ENCODE measurements at regions not wholly inside any gene's neighbourhood (a gene's known extent, or its start where the extent isn't known, plus 50 kb on each side); places are given as distances from the start of the nearest gene placed in this dataset.

- CTCF ChIA-PET: no interaction called here
- POLR2A ChIA-PET (ENCODE audit: low non-redundant PET): no interaction called here
- H3K36me3 ChIP-seq (ENCODE audit: insufficient read depth, low read length, poor library complexity, severe bottlenecking): no peaks in the 10 kb centered on the region
Measured at GRCh38 chr13:69108486-69108885, 999.1 kb upstream of the ATXN8OS start.

GRCh38 chr13:69107436-69107835 is 1000.2 kb upstream of the ATXN8OS start:
- BruUV-seq (replicated peaks): no TSS peak
- Histone ChIP-seq H3K36me3 (ENCODE audit: insufficient read depth, low read length, poor library complexity, severe bottlenecking) (no peaks in the 10 kb centered on the region), H3K27ac (ENCODE audit: low read depth, low read length, poor library complexity, severe bottlenecking) (no peak overlapping the region), H3K9me3 (ENCODE audit: low read depth, low read length, poor library complexity, severe bottlenecking) (peaks cover 4% of the 10 kb centered on the region), H3K4me3 (ENCODE audit: low read depth, low read length, poor library complexity, severe bottlenecking) (no peak overlapping the region), H3K4me1 (ENCODE audit: insufficient read depth, low read length, poor library complexity, severe bottlenecking) (no peaks in the 10 kb centered on the region), H3K27me3 (replicated peaks; ENCODE audit: insufficient read depth, low read depth, low read length, poor library complexity) (no peaks in the 10 kb centered on the region)
- ChIA-PET POLR2A (ENCODE audit: low non-redundant PET) (no interaction called here), CTCF (no interaction called here)
- no peak for DNase-seq (ENCODE audit: low spot score)
- intact Hi-C loops (cut with micrococcal nuclease; ENCODE audit: unreplicated experiment): no loop called here
- no peak for TF ChIP-seq CTCF (conservative IDR thresholded peaks at IDR 0.05; ENCODE audit: low read depth, low read length)
- TF ChIP-seq EZH2 (IDR thresholded peaks at IDR 0.05; ENCODE audit: borderline replicate concordance, low read depth, low read length, poor library complexity, severe bottlenecking): no peak

More at GRCh38 chr13:69108486-69108885, 999.1 kb upstream of the ATXN8OS start:
- no peaks in the 10 kb centered on the region for H3K27me3 ChIP-seq (replicated peaks; ENCODE audit: insufficient read depth, low read depth, low read length, poor library complexity)
- no TSS peak for BruUV-seq (replicated peaks)
- H3K9me3 ChIP-seq (ENCODE audit: low read depth, low read length, poor library complexity, severe bottlenecking): peaks cover 4% of the 10 kb centered on the region
- intact Hi-C loops (cut with micrococcal nuclease; ENCODE audit: unreplicated experiment): no loop called here
- H3K4me1 ChIP-seq (ENCODE audit: insufficient read depth, low read length, poor library complexity, severe bottlenecking): no peaks in the 10 kb centered on the region
- no peak overlapping the region for H3K27ac ChIP-seq (ENCODE audit: low read depth, low read length, poor library complexity, severe bottlenecking)
- no peak for DNase-seq (ENCODE audit: low spot score)
- TF ChIP-seq EZH2 (IDR thresholded peaks at IDR 0.05; ENCODE audit: borderline replicate concordance, low read depth, low read length, poor library complexity, severe bottlenecking) (no peak), CTCF (conservative IDR thresholded peaks at IDR 0.05; ENCODE audit: low read depth, low read length) (no peak)
- no peak overlapping the region for H3K4me3 ChIP-seq (ENCODE audit: low read depth, low read length, poor library complexity, severe bottlenecking)

- no peak overlapping the region for H3K4me3 ChIP-seq (ENCODE audit: low read depth, low read length, poor library complexity, severe bottlenecking)
- no peaks in the 10 kb centered on the region for H3K27me3 ChIP-seq (replicated peaks; ENCODE audit: insufficient read depth, low read depth, low read length, poor library complexity)
- no peaks in the 10 kb centered on the region for H3K36me3 ChIP-seq (ENCODE audit: insufficient read depth, low read length, poor library complexity, severe bottlenecking)
- DNase-seq (ENCODE audit: low spot score): no peak
- H3K27ac ChIP-seq (ENCODE audit: low read depth, low read length, poor library complexity, severe bottlenecking): no peak overlapping the region
- ChIA-PET CTCF (no interaction called here), POLR2A (ENCODE audit: low non-redundant PET) (no interaction called here)
- intact Hi-C loops (cut with micrococcal nuclease; ENCODE audit: unreplicated experiment): no loop called here
- no TSS peak for BruUV-seq (replicated peaks)
- TF ChIP-seq CTCF (conservative IDR thresholded peaks at IDR 0.05; ENCODE audit: low read depth, low read length) (no peak), EZH2 (IDR thresholded peaks at IDR 0.05; ENCODE audit: borderline replicate concordance, low read depth, low read length, poor library complexity, severe bottlenecking) (no peak)
- no peaks in the 10 kb centered on the region for H3K9me3 ChIP-seq (ENCODE audit: low read depth, low read length, poor library complexity, severe bottlenecking)
- H3K4me1 ChIP-seq (ENCODE audit: insufficient read depth, low read length, poor library complexity, severe bottlenecking): no peaks in the 10 kb centered on the region
Measured at GRCh38 chr13:69101841-69102240, 1005.8 kb upstream of the ATXN8OS start.

Data from A673 (cell line).